Heart left ventricle (tissue), 16 donors: ENCODE measurements at regions not wholly inside any gene's neighbourhood (a gene's known extent, or its start where the extent isn't known, plus 50 kb on each side); places are given as distances from the start of the nearest gene placed in this dataset.

Experiments
- ATAC-seq, 4 donors: fragments of 200-7000 bp; cut with Tn5 transposase; one replicate each; pipeline ENCODE4 v1.9.1; 2020 to 2022; ENCODE audit warnings: moderate library complexity in 4 of 4, mild to moderate bottlenecking in 3 of 4, moderate number of reproducible peaks in 1 of 4
- DNase-seq, 5 donors: peaks; one replicate each; pipeline ENCODE4 v3.0.0-alpha.2; 2020
- H3K27ac ChIP-seq, 12 donors: fragments of 200-600 bp; sonication (generic) in 4 of 12; one replicate each; pipeline versions ENCODE4 v1.5.0 to v1.8.0; 2016 to 2022; ENCODE audit warnings: mild to moderate bottlenecking in 2 of 12
- H3K27me3 ChIP-seq, 9 donors: fragments of 200-600 bp; sonication (generic) in 2 of 9; one replicate each; pipeline versions ENCODE4 v1.5.1 to v1.8.0; 2016 to 2022; ENCODE audit warnings: mild to moderate bottlenecking in 3 of 9
- H3K36me3 ChIP-seq, 9 donors: fragments of 200-600 bp; sonication (generic) in 2 of 9; one replicate each; pipeline versions ENCODE4 v1.5.0 to v1.8.0; 2018 to 2022; ENCODE audit warnings: mild to moderate bottlenecking in 2 of 9
- H3K4me1 ChIP-seq, 12 donors: fragments of 200-600 bp; sonication (generic) in 4 of 12; one replicate each; pipeline versions ENCODE4 v1.5.0 to v1.8.0; 2016 to 2022; ENCODE audit warnings: mild to moderate bottlenecking in 3 of 12
- H3K4me3 ChIP-seq, 12 donors: fragments of 200-600 bp; sonication (generic) in 4 of 12; one replicate each; pipeline versions ENCODE4 v1.5.0 to v1.8.0; 2017 to 2022; ENCODE audit warnings: mild to moderate bottlenecking in 9 of 12, moderate library complexity in 4 of 12
- H3K9me3 ChIP-seq, 12 donors: fragments of 200-600 bp; sonication (generic) in 4 of 12; one replicate each; pipeline versions ENCODE4 v1.5.0 to v1.8.0; 2016 to 2022; ENCODE audit warnings: mild to moderate bottlenecking in 1 of 12
- CTCF ChIP-seq, 12 donors: fragments of 200-600 bp; sonication (generic) in 4 of 12; IDR thresholded peaks; one replicate each; pipeline versions ENCODE4 v1.5.0 to v1.8.0; 2018 to 2022; ENCODE audit warnings: antibody characterized with exemption in 12 of 12, mild to moderate bottlenecking in 5 of 12
- POLR2A ChIP-seq, 2 donors: fragments of 450-650 bp; IDR thresholded peaks; one replicate each; pipeline ENCODE4 v1.6.1; 2017; ENCODE audit warnings: antibody characterized with exemption in 2 of 2, mild to moderate bottlenecking in 2 of 2, moderate library complexity in 2 of 2
- WGBS, 4 donors: extraction: QIAGEN DNeasy Blood & Tissue Kit in 2 of 4; methylation state at CpG; one replicate each; pipeline versions ENCODE4 v1.1.5 to v1.1.7; 2013 to 2018; 5-methylcytosine and 5-hydroxymethylcytosine counted together
- intact Hi-C, 10 donors: fragments of 100-400 bp; cut with DNase I; formaldehyde crosslinking; loops; one replicate each; pipeline versions ENCODE4 v1.11.1 to v1.14.2; 2022
- donor health status: ischemic (EF 13 %, LVEDD 7.1; RV severe dilation, severe dysfunction).
- donor health status: healthy with polysubstance abuse.
- donor health status: DM: no; HTN: yes; CAD: no.
- donor health status: DM: no; HTN: no; CAD: no.
- donor health status: ischemic (EF 25% LVEDD 6.9; RV normal size, moderate dysfunction).
- donor health status: ischemic (EF 25% LVEDD 5.7; RV mildly dilated, moderate dysfunction).
- donor health status: healthy.
- donor health status: DM: yes; HTN: yes; CAD: no.
- donor health status: ischemic (EF 35%, LVEDD 5.7; RV mildly dilated, moderate dysfunction).
- donor health status: nonischemic (EF 11% LVEDD 7.7; RV severe dilation, severe dysfunction).
- donor health status: DM: yes; HTN: yes; CAD: no.
- donor health status: PGD.
- donor health status: ischemic (EF 29% LVEDD 5.4; RV normal size, mild dysfunction).
- donor health status: nonischemic (EF 23%, LVEDD 6.1; RV moderate dilation, normal function).

- intact Hi-C loops, result no loop called here
- Histone ChIP-seq H3K4me1 (no peaks in the 10 kb centered on the region), H3K27me3 (no peaks in the 10 kb centered on the region), H3K4me3 (no peak overlapping the region), H3K36me3 (no peaks in the 10 kb centered on the region), H3K9me3 (peaks cover 0 to 9% (median 1%) of the 10 kb centered on the region in 12 donors), H3K27ac (no peak overlapping the region)
- ATAC-seq (no peak), DNase-seq (no peak)
- WGBS, 4 donors, result 48 to 66% (median 53%) methylated on average over 8 of the region's 8 CpGs
- TF ChIP-seq POLR2A (IDR thresholded peaks at IDR 0.05) (no peak), CTCF (IDR thresholded peaks at IDR 0.05) (no peak)
These were observed 83.1 kb downstream of the PDCL3 start for GRCh38 chr2:100645695-100646429.

DNA sequence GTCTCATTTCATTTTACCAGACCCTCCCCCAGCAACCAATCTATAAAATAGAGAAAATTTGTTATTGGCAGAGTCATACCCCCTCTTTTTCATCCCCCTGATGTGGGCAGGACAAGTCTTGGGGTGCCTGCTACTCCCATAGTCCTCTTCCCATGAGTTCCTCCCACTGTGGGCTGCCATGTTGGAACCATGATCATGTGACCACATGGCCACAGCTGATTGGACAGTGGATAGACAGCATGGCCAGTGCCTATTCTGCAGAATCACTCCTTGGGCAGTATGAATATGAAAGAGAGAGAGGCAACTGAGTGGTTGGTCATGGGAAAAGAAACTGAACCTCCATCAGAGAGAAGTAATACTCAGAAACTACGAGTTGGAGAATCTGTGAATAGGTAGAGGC lies 84.9 kb downstream of the PDCL3 start:
- ATAC-seq (no peak), DNase-seq (no peak)
- Histone ChIP-seq H3K4me3 (no peak overlapping the region), H3K27ac (no peak overlapping the region), H3K36me3 (no peaks in the 10 kb centered on the region), H3K9me3 (peaks cover 0 to 9% (median 1%) of the 10 kb centered on the region in 12 donors), H3K4me1 (no peaks in the 10 kb centered on the region), H3K27me3 (no peaks in the 10 kb centered on the region)
- WGBS, 4 donors, result 85 to 94% (median 91%) methylated on average over 1 of the region's 1 CpG
- intact Hi-C loops, result no loop called here
- TF ChIP-seq CTCF (IDR thresholded peaks at IDR 0.05) (no peak), POLR2A (IDR thresholded peaks at IDR 0.05) (no peak)

- peaks cover 0 to 13% (median 2%) of the 10 kb centered on the region in 12 donors for H3K9me3 ChIP-seq
- no peak overlapping the region for H3K4me3 ChIP-seq
- TF ChIP-seq POLR2A (IDR thresholded peaks at IDR 0.05) (no peak), CTCF (IDR thresholded peaks at IDR 0.05) (no peak)
- no peak for DNase-seq
- H3K4me1 ChIP-seq, result no peaks in the 10 kb centered on the region
- intact Hi-C loops, result loop anchor here in 1 of 10 donors (10.0 kb wide), 1 partner anchor 145 kb away; no protein-coding TSS in a partner anchor
- ATAC-seq, result no peak
- H3K27ac ChIP-seq, result no peak overlapping the region
- no peaks in the 10 kb centered on the region for H3K36me3 ChIP-seq
- H3K27me3 ChIP-seq, result no peaks in the 10 kb centered on the region
- 73 to 79% (median 76%) methylated on average over 3 of the region's 3 CpGs for WGBS, 4 donors
These were observed 87.4 kb downstream of the PDCL3 start for GRCh38 chr2:100650151-100650550.

- H3K9me3 ChIP-seq, result peaks cover 0 to 6% (median 0%) of the 10 kb centered on the region in 12 donors
- no peak for TF ChIP-seq POLR2A (IDR thresholded peaks at IDR 0.05)
- TF ChIP-seq CTCF (IDR thresholded peaks at IDR 0.05), result no peak
- peaks cover 0 to under 1% (median 0%) of the 10 kb centered on the region in 9 donors for H3K27me3 ChIP-seq
- DNase-seq (no peak), ATAC-seq (no peak)
- WGBS, 4 donors, result 81 to 88% (median 86%) methylated on average over 7 of the region's 7 CpGs
- no peak overlapping the region for H3K4me3 ChIP-seq
- H3K36me3 ChIP-seq, result no peaks in the 10 kb centered on the region
- intact Hi-C loops, result loop anchor here in 1 of 10 donors (10.0 kb wide), 1 partner anchor 149 kb away; no protein-coding TSS in a partner anchor
- H3K4me1 ChIP-seq, result no peaks in the 10 kb centered on the region
- H3K27ac ChIP-seq, result no peak overlapping the region
These were observed 90.7 kb downstream of the PDCL3 start for GRCh38 chr2:100653449-100654035.
